ENCODE measurements at regions not wholly inside any gene's neighbourhood (a gene's known extent, or its start where the extent isn't known, plus 50 kb on each side); places are given as distances from the start of the nearest gene placed in this dataset.
"Not testable (repeated sequence)": the region's sequence is repeated elsewhere in the genome, so short reads cannot be mapped to it uniquely, and the experiment has no call there.

DNA sequence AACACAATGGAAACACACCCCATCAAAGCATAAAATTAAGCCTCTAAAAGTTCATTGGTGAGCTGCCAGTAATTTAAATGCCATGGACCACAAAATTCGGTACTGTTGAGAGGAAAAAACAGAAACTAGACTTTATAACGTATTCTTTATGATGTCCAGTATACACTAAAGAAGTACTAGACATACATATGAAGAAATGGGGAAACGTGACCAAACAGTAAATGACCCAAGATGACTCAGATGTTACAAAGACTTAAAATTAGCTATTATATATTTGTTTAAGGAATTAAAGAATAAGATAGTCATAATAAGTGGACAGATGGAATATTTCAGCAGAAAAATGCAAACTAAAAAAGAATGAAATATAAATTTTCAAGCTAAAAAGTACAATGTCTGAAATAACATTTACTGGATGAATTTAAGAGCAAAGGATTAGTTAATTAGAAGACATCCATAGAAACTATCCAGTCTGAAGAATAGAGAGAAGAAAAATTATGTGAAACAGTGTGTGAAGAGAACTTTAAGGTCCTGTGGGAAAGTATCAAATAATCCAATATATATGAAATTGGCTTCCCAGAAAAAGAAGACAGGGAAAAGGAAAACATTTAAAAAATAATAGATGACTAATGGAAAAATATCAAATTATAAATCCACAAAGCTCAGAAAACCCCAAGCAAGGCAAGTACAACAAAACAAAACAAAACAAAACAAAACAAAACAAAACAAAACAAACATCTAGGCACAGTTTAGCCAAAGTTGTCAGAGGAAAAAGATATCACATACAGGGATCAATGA lies 69.4 kb downstream of the SAMD9 start:
- DNase-seq (ENCODE audit: low spot score), result peak; percentile 36

DNA sequence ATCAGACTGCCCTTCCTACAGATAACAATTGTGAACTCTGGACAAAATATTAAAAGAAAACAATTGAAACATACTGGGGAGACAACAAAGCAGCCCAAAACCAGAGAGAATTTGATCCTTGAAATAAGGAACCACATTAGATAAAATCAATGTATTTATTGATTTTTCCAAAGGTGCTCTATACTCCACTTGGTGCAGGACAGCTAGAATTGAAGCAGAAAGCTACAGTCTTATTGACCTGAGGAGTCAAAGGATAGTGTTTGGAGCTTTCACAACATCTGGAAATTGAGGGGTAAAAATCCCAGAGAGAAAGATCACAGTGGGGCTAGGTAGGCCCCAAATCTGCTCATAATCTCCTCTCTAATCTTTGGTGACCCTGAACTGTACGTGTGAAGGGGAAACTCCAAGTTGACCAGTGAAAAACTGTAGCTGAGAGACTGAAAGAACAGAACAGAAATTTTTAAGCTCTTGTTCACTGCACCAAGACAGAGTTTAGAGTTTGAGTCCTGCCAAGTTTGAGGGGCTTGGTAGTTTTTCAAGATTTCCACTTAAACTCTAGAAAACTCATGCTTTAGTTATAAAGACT lies 70.2 kb downstream of the SAMD9 start:
- no peak for DNase-seq (ENCODE audit: low spot score)

DNA sequence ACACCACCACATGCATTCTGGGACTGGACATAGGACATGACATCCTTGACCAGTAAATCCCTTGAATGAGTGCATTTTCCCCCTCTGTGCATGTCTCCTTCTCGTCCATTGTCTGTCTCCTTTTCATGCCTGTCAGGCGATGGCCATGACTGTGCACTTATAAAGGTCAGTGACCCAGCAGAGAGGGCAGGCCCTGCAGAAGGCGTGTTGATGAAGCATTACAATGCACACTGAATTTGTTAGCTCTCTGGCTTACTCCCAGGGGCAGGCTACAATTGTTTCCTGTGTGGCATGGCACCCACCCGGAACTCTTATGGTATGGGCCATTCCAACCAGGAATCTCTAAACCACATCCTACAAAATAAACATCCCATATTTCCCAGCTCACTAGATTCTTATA lies 71.1 kb downstream of the SAMD9 start:
- DNase-seq (ENCODE audit: low spot score), result no peak

DNA sequence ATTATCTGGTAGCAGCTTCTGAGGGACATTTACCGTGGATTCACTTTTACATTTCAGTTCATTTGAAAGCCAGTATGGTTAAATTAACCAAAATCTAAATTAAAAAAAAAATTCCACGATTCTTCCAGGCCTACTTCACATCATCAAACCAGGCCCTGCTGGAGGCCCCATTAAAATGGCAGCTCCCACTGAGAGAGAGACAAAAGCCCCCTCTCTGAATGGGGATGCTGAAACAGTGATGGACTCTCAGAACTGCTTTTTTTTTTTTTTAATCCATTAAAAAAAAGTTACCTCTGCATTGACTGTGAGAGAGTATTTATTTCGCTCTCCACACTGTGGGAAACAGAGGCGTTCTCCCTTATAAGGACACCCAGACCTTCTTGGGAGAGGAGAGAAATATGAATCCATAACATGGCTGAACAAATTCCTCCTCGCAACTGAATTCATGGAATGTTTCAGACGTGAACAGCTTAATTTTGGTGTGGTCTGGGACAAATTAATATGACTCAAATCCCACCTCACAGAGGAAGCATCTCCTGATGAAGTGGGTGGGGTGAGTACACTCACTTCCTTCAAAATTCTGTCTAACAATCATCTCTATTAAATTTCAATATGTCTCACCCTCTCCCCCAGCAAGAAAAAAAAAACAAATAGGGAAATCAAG lies 73.5 kb downstream of the SAMD9 start:
- DNase-seq (ENCODE audit: low spot score), result no peak

DNA sequence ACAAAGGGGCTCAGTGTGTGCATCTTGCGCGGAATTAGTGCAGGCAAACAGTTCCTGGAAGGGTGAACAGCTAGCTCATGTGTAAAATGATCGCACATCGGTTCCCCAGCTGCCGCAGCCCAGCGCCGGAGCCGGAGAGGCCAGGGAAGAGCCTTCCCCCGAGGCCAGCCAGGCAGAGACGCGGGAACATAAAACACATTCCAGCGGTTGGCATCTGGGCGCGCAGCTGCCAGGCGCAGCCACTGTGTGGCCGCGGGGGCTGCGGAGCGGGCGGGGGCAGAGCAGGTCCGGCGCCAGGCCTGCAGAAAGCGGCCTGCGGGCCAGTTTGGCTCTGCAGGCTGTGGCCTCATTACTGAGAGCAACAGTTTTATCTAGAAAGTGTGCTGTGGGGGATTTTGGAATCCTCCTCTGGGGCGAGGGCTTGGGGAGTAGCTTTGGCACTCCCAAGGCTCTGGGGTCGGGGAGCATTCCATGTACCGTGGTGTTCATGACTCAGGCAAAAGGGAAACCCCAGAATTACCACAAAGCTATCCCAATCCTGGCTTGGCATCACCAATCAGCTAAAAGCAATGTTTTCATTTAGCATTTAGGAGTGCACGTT lies 74.3 kb downstream of the SAMD9 start:
- DNase-seq (ENCODE audit: low spot score), result peak; percentile 40

DNA sequence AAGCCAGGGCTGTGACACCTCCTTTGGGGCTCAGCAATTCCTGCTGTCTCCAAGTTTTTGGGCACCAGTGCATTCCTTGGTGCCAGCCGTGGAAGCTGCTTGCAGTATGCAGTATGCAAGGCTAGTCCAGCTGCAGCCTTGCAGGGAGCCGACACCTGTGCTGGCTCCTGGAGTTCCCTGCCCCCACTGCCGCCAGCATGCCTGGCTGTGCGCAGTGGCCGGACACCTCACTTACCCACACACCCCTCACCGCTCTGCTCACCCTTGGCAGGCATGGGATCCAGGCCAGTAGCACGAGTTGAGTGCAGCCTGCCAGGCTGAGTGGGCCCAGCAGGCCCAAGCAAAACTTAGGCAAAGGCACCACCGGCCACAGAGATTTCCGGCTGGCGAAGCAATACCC lies 77.4 kb downstream of the SAMD9 start:
- no peak for DNase-seq (ENCODE audit: low spot score)

DNA sequence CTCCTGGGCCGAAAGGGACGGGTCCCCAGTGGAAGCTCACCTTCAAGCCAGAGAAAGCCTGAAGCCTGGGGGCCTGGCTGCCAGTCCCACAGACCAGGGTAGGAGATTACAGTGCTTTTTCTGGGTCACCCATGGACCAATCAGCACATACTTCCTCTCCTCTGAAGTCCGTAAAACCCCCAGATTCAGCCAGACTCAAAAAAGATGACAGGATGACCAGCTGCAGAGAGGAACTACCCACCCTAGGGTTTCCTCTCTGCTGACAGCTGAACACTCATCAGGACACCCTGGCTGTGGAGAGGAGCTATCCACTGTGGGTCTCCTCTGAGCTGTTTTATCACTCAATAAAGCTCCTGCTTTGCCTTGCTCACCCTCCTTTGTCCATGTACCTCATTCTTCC lies 78.0 kb downstream of the SAMD9 start:
- no peak for DNase-seq (ENCODE audit: low spot score)

DNA sequence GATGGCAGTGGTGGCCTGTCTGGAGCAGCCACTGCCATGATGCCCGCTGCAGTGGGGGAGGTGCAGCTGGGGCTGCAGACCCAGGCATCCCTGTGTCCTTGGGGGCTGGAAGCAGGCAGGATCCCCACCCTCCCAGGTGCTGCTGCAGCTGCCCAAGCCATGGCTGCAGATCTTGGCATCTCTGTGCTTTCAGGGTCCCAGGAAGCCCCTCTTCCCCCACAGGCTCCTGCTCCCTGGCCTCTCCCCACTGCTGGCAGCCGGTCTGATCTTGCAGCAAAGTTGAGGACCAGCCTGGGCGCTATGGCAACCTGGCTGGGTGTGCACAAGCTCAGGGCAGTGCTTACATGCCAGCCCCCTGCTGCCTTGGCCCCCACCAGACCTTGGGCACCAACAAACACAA lies 78.5 kb downstream of the SAMD9 start:
- no peak for DNase-seq (ENCODE audit: low spot score)

DNA sequence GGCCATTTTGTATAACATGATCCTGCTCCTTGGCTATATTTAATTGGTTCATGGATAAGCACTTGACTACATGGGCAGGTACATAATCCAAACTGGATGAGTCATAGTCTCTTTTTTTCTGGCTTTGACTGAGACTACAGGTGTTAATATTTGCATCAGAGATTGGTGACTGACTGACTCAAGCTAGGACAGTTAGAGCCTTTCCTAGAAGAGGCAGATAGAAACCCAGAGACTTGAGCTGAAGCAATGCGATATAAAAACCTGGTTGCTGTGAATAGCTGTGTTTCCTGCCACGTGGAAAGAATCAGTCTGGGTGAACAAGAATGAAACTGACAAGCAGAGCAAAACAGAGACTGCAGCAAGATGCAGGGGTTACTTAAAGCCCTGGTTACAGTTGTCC lies 81.0 kb downstream of the SAMD9 start:
- no peak for DNase-seq (ENCODE audit: low spot score)

DNA sequence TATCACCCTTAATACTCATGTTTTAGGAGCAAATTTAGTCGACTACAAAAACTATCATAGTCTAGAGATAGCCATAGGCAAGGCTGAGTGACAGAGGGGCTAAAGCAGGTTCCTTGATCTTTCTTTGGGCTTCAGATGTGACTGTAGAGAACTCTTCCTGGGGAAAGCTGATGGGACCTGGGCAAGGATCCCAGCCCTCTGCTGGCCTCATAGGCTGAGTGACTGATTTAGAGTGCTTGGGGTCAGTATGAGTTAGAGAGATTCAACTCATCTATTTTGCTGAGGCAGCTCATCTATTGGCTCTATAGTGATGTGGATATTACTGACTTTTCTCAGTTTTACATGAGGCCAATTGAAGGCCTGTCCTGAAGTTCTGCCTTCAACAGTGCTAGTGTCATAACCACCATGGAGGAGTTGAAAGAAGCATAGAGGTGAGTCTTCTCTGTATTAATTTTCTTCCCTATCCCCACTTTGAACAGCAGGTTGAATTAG lies 81.6 kb downstream of the SAMD9 start:
- DNase-seq (ENCODE audit: low spot score), result no peak

DNA sequence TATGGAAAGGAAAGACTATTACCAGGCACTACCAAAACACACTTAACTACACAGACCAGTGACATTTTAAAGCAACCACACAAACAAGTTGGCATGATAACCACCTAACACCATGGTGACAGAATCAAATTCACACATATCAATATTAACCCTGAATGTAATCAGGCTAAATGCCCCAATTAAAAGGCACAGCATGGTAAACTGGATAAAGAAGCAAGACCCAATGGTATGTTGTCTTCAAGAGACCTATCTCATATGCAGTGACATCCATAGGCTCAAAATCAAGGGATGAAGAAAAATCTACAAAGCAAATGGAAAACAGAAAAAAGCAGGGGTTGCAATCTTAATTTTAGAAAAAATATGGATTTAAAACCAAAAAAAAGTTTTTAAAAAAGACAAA lies 86.0 kb downstream of the SAMD9 start:
- no peak for DNase-seq (ENCODE audit: low spot score)

DNA sequence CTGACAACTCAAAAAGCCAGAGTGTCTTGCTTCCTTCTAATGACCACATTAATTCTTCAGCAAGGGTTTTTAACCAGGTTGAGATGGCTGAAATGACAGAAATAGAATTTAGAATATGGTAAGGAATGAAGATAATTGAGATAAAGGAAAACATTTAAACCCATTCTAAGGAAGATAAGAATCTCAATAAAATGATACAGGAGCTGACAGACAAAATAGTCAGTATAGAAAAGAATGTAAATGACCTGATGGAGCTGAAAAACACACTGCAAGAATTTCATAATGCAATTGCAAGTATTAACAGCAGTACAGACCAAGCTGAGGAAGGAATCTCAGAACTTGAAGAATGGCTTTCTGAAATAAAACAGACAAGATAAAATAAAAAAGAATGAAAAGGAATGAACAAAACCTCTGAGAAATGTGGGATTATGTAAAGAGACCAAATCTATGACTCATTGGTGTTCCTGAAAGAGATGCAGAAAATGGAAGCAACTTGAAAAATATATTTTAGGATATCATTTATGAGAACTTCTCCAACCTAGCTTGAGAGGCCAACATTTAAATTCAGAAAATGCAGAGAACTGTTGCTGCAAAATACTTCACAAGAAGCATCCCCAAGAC lies 87.1 kb downstream of the SAMD9 start:
- no peak for DNase-seq (ENCODE audit: low spot score)

DNA sequence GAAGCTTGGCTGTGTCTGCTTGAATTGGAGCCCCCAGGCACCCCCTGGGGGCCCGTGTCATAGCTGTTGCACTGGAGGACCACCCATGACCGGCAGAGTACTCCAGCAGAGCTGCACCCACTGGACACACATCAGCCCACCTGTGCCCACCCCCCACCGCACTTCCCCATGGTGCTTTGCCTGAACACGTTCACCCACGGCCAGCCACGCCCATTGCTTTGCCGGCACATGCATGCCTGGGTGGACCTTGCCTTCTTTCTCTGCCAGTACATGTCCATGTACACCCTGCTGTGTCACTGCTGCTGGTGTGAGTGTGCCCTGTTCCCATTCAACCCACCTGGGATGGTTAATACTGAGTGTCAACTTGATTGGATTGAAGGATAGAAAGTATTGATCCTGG lies 88.7 kb downstream of the SAMD9 start:
- DNase-seq (ENCODE audit: low spot score), result no peak

DNA sequence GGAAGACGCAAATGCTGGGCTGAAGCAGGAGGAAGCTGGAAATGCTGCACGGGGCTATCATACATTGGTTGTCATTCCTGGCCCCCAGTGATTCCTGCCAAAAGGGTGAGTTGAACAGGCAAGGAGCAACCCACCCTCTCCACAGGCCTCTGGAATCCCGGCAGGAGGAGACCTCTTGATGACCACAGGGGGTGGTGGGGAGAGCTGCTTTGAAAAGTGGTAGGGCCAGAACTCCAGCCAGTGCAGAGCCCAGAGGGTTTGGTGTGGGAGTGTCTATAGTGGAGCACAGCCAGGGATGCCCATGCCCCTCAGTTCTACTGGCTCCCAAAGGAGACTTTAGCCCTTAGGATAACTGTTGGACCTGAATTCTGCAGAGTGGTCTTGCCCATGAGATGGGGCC lies 89.2 kb downstream of the SAMD9 start:
- no peak for DNase-seq (ENCODE audit: low spot score)

DNA sequence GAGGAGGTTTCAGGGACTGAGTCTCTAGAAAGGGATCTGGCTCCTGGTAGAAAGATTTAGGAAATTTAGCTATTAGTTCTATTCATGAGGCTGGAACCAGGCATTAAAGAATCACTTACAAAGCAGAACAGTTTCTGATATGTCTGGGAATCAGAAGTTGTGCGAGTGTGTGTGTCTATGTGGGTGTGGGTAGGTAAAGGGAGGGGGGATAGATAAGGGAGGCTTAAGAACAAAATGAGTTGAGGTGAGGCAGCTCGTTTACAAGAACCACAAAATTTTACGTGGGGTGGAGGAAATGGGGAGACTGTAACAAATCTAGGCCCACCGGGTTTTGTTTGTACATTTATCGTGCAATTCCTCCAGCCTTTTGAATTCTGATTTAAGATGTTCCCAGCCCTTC lies 90.7 kb downstream of the SAMD9 start:
- DNase-seq (ENCODE audit: low spot score), result no peak

DNA sequence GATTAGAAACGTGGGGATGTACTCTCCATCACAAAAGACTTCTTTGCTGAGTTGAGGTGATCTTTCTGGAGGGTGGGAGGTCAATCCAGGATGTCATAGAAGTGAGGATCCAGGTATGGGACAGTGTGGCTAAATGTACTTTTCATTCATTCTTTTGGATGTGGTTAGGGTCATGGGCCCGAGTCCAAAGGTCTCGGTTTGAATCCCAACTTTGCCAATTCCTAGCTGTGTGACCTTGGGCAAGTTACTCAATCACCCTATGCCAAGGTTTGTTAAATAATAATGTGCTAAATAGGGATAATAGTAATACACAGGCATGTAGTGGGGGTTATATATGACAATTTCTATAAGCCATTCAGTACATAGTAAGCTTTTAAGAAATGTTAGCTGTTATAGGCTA lies 91.4 kb downstream of the SAMD9 start:
- DNase-seq (ENCODE audit: low spot score), result no peak

DNA sequence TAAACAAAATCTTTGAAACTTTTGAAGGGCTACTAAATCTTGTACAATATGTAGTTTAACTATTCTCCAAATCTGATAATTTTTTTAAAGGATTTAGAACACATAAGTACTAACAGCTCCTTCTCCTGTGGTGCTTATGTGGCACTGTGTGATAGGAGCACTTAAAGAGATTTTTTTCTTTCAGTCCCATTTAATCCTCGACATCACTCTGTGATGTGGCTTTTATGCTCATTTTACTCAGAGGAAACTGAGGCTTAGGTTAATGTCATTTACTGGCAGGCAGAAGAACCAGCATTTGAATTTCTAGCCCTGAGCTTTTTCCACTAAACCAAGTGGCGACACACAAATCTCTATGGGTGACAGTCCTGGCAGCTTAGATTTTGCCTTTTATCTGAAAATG lies 92.4 kb downstream of the SAMD9 start:
- DNase-seq (ENCODE audit: low spot score), result no peak

DNA sequence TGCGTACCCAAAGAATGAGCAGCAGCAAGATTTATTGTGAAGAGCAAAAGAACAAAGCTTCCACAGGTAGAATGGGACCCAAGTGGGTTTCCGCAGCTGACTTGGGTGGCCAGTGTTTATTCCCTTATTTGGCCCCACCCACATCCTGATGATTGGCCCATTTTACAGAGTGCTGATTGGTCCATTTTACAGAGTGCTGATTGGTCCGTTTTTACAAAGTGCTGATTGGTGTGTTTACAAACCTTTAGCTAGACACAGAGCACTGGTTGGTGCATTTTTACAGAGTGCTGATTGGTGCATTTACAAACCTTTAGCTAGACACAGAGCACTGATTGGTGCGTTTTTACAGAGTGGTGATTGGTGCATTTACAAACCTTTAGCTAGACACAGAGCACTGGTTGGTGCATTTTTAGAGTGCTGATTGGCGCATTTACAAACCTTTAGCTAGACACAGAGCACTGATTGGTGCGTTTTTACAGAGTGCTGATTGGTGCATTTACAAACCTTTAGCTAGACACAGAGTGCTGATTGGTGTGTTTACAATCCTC lies 94.8 kb downstream of the SAMD9 start:
- DNase-seq (ENCODE audit: low spot score), result not testable (repeated sequence)

DNA sequence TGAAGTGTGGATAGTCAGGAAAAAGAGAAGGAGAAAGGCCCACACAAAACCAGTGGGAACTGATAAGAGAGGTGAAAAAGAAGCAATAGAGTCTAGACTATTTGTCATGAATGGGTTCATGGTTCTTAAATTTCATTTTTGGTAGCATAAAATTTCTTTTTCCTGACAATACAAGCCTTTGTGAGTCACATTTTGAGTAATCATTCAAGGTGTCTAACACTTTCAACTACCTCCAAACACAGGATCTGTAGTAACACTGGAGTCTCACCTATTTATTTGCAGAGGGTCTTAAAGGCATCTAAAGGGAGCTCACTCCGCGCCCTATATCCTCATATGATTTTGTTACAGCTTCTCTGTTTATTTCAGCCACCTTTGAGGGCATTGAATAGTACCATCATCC lies 96.0 kb downstream of the SAMD9 start:
- no peak for DNase-seq (ENCODE audit: low spot score)

DNA sequence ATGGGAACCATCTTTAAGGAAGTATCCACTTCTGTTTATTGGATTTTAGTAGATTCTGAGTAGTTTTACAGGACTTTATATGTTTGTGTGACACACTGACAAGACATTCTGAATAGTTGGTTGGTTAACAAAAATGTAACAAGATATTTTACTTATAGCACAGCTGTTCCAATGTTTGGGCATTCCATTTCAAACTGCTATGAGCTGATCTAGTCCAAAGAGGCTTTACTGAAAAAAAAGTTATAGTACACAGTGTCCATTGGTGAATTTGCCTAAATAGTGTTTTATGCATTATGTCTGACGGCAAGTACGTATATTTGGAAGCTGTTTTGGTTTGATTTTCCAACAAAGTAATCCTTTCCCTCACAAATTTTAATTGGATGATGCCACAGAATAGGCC lies 99.1 kb downstream of the SAMD9 start:
- DNase-seq (ENCODE audit: low spot score), result no peak

DNA sequence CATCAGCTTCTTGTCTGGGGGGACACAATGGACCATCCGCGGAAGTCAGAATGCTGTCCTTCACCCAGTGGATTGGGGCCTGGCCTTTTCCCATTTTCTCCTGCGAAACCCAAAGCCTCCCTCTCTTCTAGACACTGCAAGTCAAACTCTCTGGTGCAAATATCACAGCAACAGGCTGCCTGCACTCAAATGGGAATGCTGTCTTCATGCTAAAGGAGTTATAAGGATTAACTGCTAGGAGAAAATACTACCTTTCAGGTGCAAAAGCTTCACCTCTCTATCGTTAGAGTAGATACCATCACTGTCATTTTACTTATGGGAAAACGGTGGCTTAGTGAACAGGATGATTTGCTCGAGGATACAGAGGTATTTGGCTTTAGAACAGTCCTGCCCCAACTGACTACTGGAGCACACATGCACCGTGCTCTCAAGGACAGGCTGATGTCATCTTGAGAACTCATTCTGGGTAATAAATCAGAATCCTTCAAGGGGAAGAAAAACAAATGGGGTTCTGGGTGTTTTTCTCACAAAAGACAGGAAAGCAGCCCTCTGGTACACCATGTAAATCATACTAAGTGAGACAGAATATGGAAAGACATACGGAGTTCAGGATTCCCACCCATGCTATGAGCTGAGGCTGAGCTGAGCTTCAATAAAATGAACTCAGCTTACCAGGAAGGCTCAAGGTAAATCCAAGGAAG lies 100.9 kb downstream of the SAMD9 start:
- DNase-seq (ENCODE audit: low spot score), result no peak
